Keratinocyte (primary cell): ENCODE measurements at regions not wholly inside any gene's neighbourhood (a gene's known extent, or its start where the extent isn't known, plus 50 kb on each side); places are given as distances from the start of the nearest gene placed in this dataset.

ENCODE experiments used
- DNase-seq: peaks from one replicate; pipeline ENCODE4 v3.0.0-alpha.2; 2011; ENCODE audit warnings: low read depth, missing footprints, low spot score
- FAIRE-seq: peaks from 2 replicates; lab custom pipeline; 2011; peaks lifted over from hg19 to GRCh38; lab: Jason Lieb, UNC
- H2AFZ ChIP-seq: 2 replicates; pipeline ENCODE4 v1.6.0; 2012; ENCODE audit warnings: low read length, control low read depth, inconsistent platforms; ENCODE audit not compliant: control insufficient read depth
- H3K27ac ChIP-seq: 2 replicates; pipeline ENCODE4 v1.5.1; 2011; ENCODE audit warnings: low read length; ENCODE audit not compliant: control insufficient read depth, insufficient read depth
- H3K27me3 ChIP-seq: 3 replicates; pipeline ENCODE4 v1.6.0; 2011; ENCODE audit warnings: low read length; ENCODE audit not compliant: control insufficient read depth, insufficient read depth; ENCODE audit errors: extremely low read depth
- H3K36me3 ChIP-seq, 2 experiments: 2 replicates in 1 of 2; 3 replicates in 1 of 2; pipeline ENCODE4 v1.5.1; 2011; ENCODE audit warnings: low read length in 2 of 2, mild to moderate bottlenecking in 1 of 2; ENCODE audit not compliant: control insufficient read depth in 2 of 2, insufficient read depth in 2 of 2; ENCODE audit errors: extremely low read depth in 1 of 2
- H3K4me1 ChIP-seq: 3 replicates; pipeline ENCODE4 v1.5.1; 2011; ENCODE audit warnings: low read length; ENCODE audit not compliant: control insufficient read depth, insufficient read depth; ENCODE audit errors: extremely low read depth
- H3K4me2 ChIP-seq: 3 replicates; pipeline ENCODE4 v1.6.0; 2011; ENCODE audit warnings: low read depth, low read length; ENCODE audit not compliant: control insufficient read depth, insufficient read depth; ENCODE audit errors: extremely low read depth
- H3K4me3 ChIP-seq, 3 experiments: fragments of 200-600 bp in 1 of 3; sonication (generic) in 1 of 3; 2 replicates in 2 of 3; 3 replicates in 1 of 3; pipeline ENCODE4 v1.5.1; 2011 to 2016; ENCODE audit warnings: low read length in 3 of 3, mild to moderate bottlenecking in 3 of 3, control low read depth in 2 of 3, inconsistent platforms in 1 of 3, low read depth in 1 of 3, mixed read lengths in 1 of 3, mixed run types in 1 of 3, moderate library complexity in 1 of 3; ENCODE audit not compliant: control insufficient read depth in 2 of 3, insufficient read depth in 2 of 3; ENCODE audit errors: extremely low read depth in 1 of 3
- H3K79me2 ChIP-seq: 2 replicates; pipeline ENCODE4 v1.6.0; 2012; ENCODE audit warnings: low read length; ENCODE audit not compliant: control insufficient read depth, insufficient read depth
- H3K9ac ChIP-seq: 3 replicates; pipeline ENCODE4 v1.6.0; 2011; ENCODE audit warnings: low read length; ENCODE audit not compliant: control insufficient read depth, insufficient read depth; ENCODE audit errors: extremely low read depth
- H3K9me1 ChIP-seq: 3 replicates; pipeline ENCODE4 v1.6.0; 2011; ENCODE audit warnings: low read length; ENCODE audit not compliant: control insufficient read depth, insufficient read depth; ENCODE audit errors: extremely low read depth
- H3K9me3 ChIP-seq: 2 replicates; pipeline ENCODE4 v1.5.1; 2012; ENCODE audit warnings: low read depth, low read length; ENCODE audit not compliant: control insufficient read depth
- H4K20me1 ChIP-seq: 3 replicates; pipeline ENCODE4 v1.6.0; 2011; ENCODE audit warnings: low read length; ENCODE audit not compliant: control insufficient read depth, insufficient read depth; ENCODE audit errors: extremely low read depth
- CTCF ChIP-seq, 3 experiments: IDR thresholded peaks in 1 of 3; conservative IDR thresholded peaks in 1 of 3; optimal IDR thresholded peaks in 1 of 3; 2 replicates in 2 of 3; 3 replicates in 1 of 3; pipeline versions ENCODE3 to v1.5.1; 2011; ENCODE audit warnings: low read length in 3 of 3, mild to moderate bottlenecking in 3 of 3, moderate library complexity in 2 of 3, control low read depth in 1 of 3, inconsistent platforms in 1 of 3; ENCODE audit not compliant: insufficient read depth in 2 of 3; ENCODE audit errors: extremely low read depth in 1 of 3
- EZH2 ChIP-seq: IDR thresholded peaks from one replicate; pipeline ENCODE4 v1.6.1; 2012; ENCODE audit warnings: inconsistent platforms, mild to moderate bottlenecking, low read length, moderate library complexity
- dilution Hi-C: fragments of 300-500 bp; cut with MboI; formaldehyde crosslinking; loops from one replicate; pipeline ENCODE4 v1.7.0; 2020; ENCODE audit warnings: low sequenced_read_pairs; ENCODE audit not compliant: extremely low pct_ligation_motif_present

- H3K4me2 ChIP-seq, result no peak overlapping the region
- DNase-seq, result no peak
- no peaks in the 10 kb centered on the region for H3K79me2 ChIP-seq
- H3K4me3 ChIP-seq, result no peak overlapping the region
- dilution Hi-C loops, result no loop called here
- no peaks in the 10 kb centered on the region for H3K36me3 ChIP-seq
- no peak for TF ChIP-seq CTCF (optimal IDR thresholded peaks at IDR 0.05 in 1 of 3, IDR thresholded peaks at IDR 0.05 in 1 of 3, conservative IDR thresholded peaks at IDR 0.05 in 1 of 3; ENCODE audit: extremely low read depth in 1 of 3, insufficient read depth in 2 of 3, low read length in 3 of 3)
- TF ChIP-seq EZH2, result no peak
- no peak overlapping the region for H3K9ac ChIP-seq
- H3K27me3 ChIP-seq, result no peaks in the 10 kb centered on the region
- FAIRE-seq, result no peak
- no peaks in the 10 kb centered on the region for H4K20me1 ChIP-seq
- no peak overlapping the region for H3K27ac ChIP-seq
- H3K4me1 ChIP-seq, result peaks cover 20% of the 10 kb centered on the region
- H3K9me3 ChIP-seq, result no peaks in the 10 kb centered on the region
- no peak overlapping the region for H2AFZ ChIP-seq
- H3K9me1 ChIP-seq, result no peaks in the 10 kb centered on the region
These were observed 95.5 kb downstream of the ACKR3 start for GRCh38 chr2:236665101-236665500.

- FAIRE-seq (no peak), DNase-seq (no peak)
- Histone ChIP-seq H3K9ac (no peak overlapping the region), H4K20me1 (no peaks in the 10 kb centered on the region), H3K4me3 (no peak overlapping the region), H3K9me3 (no peaks in the 10 kb centered on the region), H3K27ac (no peak overlapping the region), H3K79me2 (no peaks in the 10 kb centered on the region), H3K4me2 (no peak overlapping the region), H2AFZ (no peak overlapping the region), H3K4me1 (peaks cover 15% of the 10 kb centered on the region), H3K36me3 (no peaks in the 10 kb centered on the region), H3K9me1 (no peaks in the 10 kb centered on the region), H3K27me3 (no peaks in the 10 kb centered on the region)
- TF ChIP-seq EZH2, result no peak
- TF ChIP-seq CTCF (optimal IDR thresholded peaks at IDR 0.05 in 1 of 3, IDR thresholded peaks at IDR 0.05 in 1 of 3, conservative IDR thresholded peaks at IDR 0.05 in 1 of 3; ENCODE audit: extremely low read depth in 1 of 3, insufficient read depth in 2 of 3, low read length in 3 of 3), result no peak
- dilution Hi-C loops, result no loop called here
These were observed 96.0 kb downstream of the ACKR3 start for GRCh38 chr2:236665572-236666118.
